GM21526 (cell line): ENCODE measurements at regions not wholly inside any gene's neighbourhood (a gene's known extent, or its start where the extent isn't known, plus 50 kb on each side); places are given as distances from the start of the nearest gene placed in this dataset.
"Not testable (repeated sequence)": the region's sequence is repeated elsewhere in the genome, so short reads cannot be mapped to it uniquely, and the experiment has no call there.

ENCODE experiments used
- ATAC-seq: cut with Tn5 transposase; IDR thresholded peaks from one replicate; pipeline ENCODE4 v1.9.1; 2021; ENCODE audit warnings: moderate library complexity; ENCODE audit not compliant: unreplicated experiment, low FRiP score

GRCh38 chr5:92849756-92850155 is 731.3 kb downstream of the NR2F1-AS1 start:
- ATAC-seq, result no peak

DNA sequence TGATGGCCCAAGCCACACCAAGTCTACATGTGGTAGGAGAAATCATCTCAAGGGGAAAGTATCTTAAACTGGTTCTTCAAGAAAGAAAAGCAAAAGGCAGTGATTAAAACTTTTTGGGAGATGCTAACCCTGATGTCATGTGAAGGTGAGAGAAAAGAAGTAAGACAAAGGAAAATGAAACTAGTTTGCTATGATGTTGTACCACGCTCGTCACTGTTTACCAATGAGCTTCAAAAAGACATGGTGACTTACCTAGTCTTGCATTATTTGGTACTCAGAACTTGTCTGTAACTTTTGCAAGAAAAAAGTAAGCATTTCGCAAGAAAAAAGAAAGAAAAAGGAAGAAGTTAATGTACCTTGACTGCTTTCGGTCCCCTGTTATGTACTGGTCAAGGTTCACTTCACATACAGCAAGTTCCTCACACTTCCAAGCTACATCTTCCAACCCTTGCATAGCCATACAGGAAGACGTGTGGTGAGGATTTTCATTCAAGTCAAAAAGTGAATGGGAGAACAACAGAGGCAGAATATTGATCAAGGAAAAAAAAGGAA is 739.3 kb downstream of the NR2F1-AS1 start:
- ATAC-seq, result no peak

DNA sequence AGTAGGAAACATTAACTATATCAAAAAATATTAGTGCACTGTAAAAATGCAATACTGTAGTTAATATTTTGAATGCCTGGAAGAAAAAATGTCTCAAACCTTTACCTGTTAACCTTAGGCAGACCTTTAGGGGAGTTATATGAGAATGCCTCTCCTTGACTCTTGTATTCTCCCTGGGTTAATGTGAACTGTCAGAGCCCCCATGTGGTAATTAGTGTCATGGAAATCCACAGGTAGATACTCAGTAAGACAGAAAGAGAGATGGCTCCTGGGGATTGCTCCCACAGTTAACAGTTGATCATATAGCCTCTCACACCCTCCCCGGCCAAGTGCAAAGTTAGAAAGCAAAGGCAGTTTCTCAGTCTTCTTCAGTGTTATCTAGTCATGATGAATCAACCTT is 742.8 kb downstream of the NR2F1-AS1 start:
- no peak for ATAC-seq

DNA sequence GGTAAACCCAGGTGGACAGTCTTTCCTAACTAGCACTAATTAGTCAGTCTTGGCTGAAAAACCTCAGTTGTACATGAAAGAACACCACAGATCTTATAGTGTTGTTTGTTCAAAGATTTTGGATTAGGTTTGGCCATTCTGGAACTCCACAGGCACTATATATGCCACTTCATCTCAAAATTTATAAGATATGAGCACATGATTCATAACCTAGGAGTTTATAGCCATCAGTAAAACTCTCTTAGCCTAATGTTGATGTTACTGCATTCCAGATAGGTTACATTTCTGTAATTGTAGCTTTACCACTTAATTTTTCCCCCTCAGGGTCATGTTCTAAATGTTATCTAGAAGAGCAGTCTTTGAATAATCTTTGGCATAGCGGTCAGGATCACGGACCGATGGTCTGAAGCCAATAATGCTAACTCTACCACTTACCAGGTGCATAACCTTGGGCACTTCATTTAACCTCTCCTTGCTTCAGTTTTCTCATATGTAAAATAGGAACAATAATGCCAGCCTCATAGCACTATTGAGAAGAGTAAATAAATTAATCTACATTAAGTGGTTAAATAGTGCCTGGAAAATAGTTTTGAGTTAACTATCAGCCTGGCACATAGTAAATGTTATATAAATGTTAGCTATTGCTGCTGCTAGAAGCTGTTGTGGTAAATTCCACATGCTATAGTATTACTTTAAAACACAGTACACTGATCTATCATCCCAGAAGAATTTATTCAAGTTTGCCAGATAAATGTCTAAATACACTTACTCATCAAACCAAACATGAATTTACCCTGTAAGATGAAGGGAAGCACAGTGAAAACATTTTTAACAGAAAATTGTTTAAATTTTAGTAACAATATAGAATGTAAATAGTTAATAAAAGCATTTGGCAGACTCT is 743.9 kb downstream of the NR2F1-AS1 start:
- no peak for ATAC-seq

DNA sequence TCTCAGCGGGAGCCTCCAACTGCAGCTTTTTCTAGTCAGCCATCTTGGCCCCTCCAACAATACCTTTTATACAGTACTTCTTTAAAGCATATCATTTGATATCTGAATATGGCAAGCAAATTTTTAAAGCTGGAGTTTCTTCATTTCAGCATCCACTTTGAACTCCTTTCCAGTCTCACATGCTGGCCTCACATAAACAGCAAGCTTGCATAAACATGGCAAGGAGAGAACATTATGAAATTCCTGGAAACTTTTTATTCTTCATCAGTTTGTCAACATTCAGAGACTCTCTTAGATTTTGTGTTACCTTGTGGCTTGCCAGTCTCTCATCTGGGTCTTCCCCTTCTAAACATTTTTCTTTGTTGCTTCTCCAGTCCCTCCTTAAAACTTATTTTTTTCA is 745.3 kb downstream of the NR2F1-AS1 start:
- no peak for ATAC-seq

DNA sequence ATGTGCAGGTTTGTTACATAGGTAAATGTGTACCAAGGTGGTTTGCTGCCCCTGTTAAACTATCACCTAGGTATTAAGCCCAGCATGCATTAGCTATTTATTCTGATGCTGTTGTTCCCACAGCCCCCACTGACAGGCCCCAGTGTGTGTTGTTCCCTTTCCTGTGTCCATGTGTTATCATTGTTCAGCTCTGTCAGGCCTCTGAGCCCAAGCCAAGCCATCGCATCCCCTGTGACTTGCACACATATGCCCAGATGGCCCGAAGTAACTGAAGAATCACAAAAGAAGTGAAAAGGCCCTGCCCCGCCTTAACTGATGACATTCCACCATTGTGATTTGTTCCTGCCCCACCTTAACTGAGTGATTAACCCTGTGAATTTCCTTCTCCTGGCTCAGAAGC is 757.5 kb downstream of the NR2F1-AS1 start:
- not testable (repeated sequence) for ATAC-seq

DNA sequence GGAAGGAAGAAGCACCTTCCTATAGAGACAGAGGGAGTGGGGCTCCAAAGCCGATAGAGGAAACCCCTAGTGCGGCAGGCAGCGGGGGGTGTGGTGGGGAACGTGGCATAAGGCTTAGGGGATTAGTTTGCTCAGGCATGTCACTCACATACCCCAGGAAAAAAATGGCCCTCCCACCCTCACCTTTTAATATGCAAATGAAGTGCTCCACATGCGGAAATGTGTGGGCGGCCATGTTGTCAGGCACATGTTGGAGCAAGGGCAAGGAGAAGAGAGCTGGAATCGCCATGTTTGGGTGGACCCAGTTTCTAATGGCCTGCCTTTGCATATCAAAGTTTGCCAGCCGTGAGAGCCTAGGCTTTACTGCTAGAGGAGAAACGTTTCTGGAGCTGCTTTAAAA is 758.8 kb downstream of the NR2F1-AS1 start:
- ATAC-seq, result no peak

- no peak for ATAC-seq
These were observed 771.1 kb downstream of the NR2F1-AS1 start for GRCh38 chr5:92809855-92810465.

DNA sequence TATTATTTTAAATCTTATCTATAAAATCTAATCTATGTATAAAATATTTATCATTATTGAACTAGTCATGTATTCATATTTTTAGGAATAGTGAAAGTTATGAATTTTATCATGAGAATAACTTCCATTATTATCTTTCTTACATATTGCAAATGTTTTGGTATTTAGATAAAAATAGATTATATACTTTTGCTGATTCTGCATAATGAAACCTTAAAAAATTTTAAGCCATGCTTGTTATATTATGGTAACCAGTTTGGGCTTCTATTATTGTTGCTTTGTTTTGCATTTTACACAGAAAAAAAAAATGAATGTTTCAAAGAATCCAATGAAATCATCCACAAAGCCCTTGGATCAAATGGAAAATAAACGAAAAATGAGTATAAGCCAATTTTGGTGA is 772.5 kb downstream of the NR2F1-AS1 start:
- ATAC-seq, result no peak

DNA sequence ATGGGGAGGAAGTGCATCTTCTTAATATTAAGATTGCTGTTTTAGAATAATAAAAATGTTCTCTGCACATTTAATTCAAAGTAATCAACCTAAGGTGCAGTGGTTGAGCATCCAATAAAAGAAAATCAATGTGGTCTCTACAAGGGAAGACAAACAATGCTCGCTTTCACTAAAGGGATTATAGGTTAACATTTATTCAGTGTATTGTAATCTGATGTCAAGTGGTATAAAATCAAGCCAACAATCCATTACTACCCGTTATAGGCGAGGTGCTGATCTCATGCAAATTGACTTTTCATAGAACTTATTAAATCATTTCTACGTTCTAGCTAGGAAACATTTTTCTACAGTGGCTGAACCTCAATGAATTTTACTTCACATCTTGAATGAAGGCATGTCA is 773.9 kb downstream of the NR2F1-AS1 start:
- no peak for ATAC-seq

DNA sequence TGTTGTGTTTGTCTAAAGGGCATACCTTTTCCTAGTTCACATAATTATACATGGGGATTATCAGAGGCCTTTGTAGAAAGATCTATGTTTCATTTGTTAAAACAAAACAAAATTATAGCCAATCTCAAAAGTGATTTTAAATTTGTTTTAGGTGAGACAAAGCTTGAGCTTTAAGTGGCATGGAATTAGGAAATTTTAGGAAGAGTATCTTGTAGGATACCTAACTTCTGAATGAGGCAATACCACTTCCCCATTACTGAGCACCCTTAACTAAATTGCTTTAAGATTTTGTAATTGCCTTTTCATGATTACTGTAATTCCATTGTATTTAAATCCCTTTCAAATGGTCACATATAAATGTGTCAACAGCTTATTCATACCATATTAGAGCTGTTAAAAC is 775.6 kb downstream of the NR2F1-AS1 start:
- no peak for ATAC-seq

DNA sequence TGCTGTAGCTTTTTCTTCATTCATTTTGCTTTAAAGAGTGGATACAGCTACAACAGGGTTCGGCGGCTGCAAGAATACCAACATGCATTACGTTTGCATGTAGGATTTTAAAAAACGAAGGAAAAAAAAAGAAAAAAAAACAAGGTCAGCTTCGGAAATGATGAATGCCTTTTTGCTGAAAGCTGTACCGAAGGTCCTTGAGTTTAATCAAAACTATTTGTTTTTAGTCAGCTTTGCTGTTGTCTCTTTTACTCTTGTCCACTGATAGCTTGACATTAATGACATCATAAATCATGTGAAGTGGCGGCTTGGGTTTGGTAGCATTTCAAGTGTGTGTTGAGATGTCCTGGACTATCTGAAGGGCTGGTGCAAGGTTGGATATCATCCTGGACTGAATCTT is 779.1 kb downstream of the NR2F1-AS1 start:
- ATAC-seq, result no peak

DNA sequence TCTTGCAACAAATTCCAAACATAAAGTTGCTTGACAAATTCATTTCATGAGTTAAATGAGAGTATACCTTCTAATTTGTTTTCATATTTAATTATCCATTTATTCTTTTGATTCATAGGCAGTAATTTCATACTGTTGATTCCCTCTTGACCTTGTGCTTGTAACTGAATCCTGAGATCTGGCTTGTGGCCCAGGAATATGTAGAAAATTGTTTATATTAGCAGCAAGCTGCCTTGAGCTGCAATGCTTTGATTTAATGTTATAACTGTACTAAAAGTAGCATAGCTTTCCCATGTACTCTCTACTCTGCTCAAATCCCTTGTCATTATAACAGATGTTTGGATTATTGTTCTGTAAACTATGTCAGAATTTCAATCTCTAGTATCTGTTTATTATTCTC is 780.7 kb downstream of the NR2F1-AS1 start:
- ATAC-seq, result no peak

- no peak for ATAC-seq
These were observed 785.4 kb downstream of the NR2F1-AS1 start for GRCh38 chr5:92795633-92796032.

GRCh38 chr5:92780057-92780456 is 801.0 kb downstream of the NR2F1-AS1 start:
- ATAC-seq, result no peak

DNA sequence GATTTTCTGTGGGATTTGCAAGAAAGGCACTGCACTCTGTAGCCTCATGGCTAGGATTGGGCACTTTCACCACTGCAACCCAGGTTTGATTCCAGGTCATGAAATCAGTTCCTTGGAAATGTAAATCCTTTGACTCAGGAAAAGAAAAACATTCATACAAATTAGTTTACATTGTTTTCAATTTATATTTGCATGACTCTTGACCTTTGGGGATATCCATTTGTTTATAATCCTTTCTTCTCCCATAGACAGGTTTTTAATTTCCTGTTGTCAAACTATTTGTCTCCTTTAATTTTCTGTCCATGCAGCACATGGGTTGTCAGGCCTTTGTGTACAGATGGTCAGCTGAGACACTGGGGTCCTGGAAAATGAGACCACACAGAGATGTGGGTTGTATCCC is 801.5 kb downstream of the NR2F1-AS1 start:
- ATAC-seq, result no peak

GRCh38 chr5:92778261-92778660 is 802.8 kb downstream of the NR2F1-AS1 start:
- ATAC-seq, result no peak

DNA sequence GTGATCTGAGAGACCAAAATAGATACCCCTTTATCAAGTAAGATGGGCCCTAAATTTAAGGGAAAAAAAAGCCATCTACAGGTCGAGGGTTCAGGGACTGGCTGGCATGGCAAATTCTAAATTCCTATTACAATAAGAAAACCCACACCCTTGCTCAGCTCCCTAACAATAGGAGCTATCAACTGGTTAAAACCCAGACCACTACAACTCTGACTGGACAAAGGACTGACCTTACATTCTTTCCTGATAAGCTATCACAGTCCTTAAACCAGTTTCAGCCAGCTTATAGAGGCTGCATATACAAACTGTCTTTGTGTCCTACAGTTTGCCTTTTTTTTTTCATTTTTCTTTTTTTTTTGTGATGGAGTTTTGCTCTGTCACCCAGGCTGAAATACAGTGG is 803.6 kb downstream of the NR2F1-AS1 start:
- ATAC-seq, result no peak

DNA sequence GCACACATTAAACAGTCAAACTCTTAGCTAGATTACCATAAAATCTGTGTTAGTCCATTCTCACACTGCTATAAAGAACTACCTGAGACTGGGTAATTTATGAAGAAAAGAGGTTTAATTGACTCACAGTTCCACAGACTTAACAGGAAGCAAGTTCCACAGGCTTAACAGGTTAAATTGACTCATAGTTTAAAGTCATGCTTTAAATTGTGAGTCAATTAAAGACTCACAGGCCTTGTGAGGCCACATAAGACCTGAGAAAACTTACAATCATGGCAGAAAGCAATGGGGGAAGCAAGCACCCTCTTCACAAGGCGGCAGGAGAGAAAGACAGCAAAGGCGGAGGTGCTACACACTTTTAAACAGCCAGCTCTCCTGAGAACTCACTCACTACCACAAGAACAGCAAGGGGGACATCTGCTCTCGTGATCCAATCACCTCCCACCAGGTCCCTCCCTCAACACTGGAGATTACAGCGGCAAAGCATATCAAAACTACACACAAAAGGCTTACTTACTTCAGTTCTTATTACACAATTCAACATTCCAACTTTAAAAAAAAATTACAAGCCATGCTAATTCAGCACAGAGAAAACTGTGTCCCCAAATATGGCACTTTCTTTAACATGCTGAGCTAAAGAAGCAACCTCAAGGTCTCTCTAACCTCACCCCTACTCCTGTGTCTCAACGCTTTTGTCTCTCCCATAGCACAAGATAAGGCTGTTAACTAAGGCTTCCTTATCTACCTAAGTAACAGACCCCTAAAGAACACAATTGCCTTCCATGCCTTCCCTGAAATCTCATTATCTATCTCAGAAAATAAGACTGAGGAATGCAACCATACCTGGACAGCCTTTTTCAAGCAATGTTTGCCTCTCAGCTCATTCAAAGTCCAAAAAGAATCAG is 805.1 kb downstream of the NR2F1-AS1 start:
- no peak for ATAC-seq

DNA sequence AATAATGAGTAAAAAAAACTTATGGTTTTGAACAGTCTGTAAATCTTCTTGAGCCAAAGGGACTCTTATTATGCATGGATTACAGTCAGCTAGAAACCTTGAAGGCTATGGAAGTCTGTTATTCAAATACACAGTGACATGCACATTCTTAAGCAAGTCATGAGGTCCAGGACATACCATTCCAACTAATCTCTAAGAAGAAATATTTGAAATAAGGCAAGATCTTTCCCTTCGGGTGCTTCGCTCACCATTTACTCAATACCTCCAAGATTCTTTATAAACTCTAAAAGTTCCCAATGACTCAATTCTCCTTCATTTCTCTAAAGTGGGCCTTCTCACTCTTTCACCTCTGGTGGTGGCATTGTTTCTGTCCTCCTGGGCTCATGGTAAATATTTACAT is 811.0 kb downstream of the NR2F1-AS1 start:
- no peak for ATAC-seq

DNA sequence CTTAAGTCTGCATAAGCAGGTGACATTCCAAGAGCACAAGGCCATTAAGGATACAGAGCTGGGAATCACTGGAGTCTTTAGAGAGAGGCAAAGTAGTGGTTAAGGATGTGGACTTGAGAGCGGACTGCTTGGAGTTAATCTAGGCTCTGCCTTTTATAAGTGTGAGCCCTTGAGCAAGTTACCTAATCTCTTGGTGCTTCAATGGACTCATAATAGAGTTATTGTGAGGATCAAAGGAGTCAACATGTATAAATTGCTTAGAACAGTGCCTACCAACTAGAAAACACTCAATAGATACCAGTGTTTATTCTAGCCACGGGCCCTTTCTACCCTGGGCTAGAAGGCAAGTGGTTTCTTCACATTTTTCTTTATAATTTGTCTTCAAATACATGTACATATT is 819.4 kb downstream of the NR2F1-AS1 start:
- no peak for ATAC-seq
